ENCODE measurements at regions not wholly inside any gene's neighbourhood (a gene's known extent, or its start where the extent isn't known, plus 50 kb on each side); places are given as distances from the start of the nearest gene placed in this dataset.

DNA sequence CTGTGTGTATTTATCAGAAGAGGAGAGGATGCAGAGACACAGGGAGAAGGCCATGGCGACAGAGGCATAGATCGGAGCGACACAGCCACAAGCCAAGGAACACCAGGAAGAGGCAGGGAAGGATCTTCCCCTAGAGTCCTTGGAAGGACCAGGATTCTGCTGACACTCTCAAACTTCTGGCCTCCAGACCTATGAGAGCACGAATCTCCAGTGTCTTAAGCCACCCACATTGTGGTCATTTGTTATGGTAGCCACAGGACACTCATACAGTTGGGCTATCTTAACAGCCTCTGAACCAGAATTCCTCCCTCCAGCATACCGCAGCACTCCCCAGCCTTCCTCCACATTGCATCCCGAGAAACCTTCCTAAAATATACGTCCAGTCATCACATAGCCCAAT is 367.0 kb upstream of the MGMT start:
- WGBS, 3 donors: 95 to 98% (median 95%) methylated on average over 7 of the region's 7 CpGs
- intact Hi-C loops (cut with DNase I): no loop called here
- H3K4me3 ChIP-seq: no peak overlapping the region
- peaks cover 2% of the 10 kb centered on the region for H3K4me1 ChIP-seq (ENCODE audit: insufficient read depth)
- H3K9me3 ChIP-seq: no peaks in the 10 kb centered on the region
- DNase-seq: no peak
- H3K27ac ChIP-seq: no peak overlapping the region
- H3K27me3 ChIP-seq: no peaks in the 10 kb centered on the region
- H3K36me3 ChIP-seq: no peaks in the 10 kb centered on the region
- TF ChIP-seq, protein P1, sequence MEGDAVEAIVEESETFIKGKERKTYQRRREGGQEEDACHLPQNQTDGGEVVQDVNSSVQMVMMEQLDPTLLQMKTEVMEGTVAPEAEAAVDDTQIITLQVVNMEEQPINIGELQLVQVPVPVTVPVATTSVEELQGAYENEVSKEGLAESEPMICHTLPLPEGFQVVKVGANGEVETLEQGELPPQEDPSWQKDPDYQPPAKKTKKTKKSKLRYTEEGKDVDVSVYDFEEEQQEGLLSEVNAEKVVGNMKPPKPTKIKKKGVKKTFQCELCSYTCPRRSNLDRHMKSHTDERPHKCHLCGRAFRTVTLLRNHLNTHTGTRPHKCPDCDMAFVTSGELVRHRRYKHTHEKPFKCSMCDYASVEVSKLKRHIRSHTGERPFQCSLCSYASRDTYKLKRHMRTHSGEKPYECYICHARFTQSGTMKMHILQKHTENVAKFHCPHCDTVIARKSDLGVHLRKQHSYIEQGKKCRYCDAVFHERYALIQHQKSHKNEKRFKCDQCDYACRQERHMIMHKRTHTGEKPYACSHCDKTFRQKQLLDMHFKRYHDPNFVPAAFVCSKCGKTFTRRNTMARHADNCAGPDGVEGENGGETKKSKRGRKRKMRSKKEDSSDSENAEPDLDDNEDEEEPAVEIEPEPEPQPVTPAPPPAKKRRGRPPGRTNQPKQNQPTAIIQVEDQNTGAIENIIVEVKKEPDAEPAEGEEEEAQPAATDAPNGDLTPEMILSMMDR (IDR thresholded peaks at IDR 0.05): no peak
- TF ChIP-seq POLR2A (IDR thresholded peaks at IDR 0.05) (no peak), EP300 (IDR thresholded peaks at IDR 0.05) (no peak)

DNA sequence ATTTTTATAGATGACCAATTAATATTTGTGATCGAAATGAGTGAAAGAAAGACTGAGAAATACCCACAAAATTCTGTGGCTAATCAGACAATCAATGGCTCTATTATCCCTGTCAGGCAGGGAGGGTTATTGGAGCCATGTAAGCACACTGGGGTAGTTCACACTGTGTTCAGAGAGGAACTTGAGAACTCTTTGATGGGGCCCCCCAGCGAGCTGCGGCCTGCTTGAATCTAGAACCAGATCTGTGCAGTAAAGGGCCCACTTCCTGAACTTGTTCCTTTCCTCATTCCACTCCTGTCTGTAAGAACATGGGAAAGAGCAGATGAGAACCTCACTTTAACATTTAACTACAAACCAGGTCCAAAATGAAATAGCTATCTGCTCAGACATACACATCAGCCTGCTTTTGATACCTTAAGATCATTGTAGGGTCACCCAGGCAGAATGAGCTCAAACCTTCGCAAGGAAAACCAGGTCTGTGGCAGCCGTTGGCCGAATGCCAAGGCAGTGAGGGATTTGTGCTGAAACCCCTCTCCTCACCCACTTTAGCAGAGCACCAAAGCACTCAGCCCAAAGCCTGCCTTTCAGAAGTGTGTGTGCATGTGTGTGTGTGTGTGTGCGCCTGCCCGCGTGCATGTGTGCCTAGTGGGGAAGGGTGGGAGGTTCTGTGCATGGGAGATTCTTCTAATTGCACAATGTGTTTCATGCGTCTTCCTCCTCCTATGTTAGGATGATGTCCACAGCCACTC is 365.6 kb upstream of the MGMT start:
- H3K36me3 ChIP-seq: no peaks in the 10 kb centered on the region
- DNase-seq: no peak
- peaks cover 2% of the 10 kb centered on the region for H3K4me1 ChIP-seq (ENCODE audit: insufficient read depth)
- 84 to 88% (median 88%) methylated on average over 10 of the region's 10 CpGs for WGBS, 3 donors
- no peak overlapping the region for H3K4me3 ChIP-seq
- H3K27me3 ChIP-seq: no peaks in the 10 kb centered on the region
- intact Hi-C loops (cut with DNase I): no loop called here
- H3K27ac ChIP-seq: no peak overlapping the region
- H3K9me3 ChIP-seq: no peaks in the 10 kb centered on the region
- TF ChIP-seq, protein P1 (IDR thresholded peaks at IDR 0.05): no peak
- TF ChIP-seq POLR2A (IDR thresholded peaks at IDR 0.05) (no peak), EP300 (IDR thresholded peaks at IDR 0.05) (no peak)

DNA sequence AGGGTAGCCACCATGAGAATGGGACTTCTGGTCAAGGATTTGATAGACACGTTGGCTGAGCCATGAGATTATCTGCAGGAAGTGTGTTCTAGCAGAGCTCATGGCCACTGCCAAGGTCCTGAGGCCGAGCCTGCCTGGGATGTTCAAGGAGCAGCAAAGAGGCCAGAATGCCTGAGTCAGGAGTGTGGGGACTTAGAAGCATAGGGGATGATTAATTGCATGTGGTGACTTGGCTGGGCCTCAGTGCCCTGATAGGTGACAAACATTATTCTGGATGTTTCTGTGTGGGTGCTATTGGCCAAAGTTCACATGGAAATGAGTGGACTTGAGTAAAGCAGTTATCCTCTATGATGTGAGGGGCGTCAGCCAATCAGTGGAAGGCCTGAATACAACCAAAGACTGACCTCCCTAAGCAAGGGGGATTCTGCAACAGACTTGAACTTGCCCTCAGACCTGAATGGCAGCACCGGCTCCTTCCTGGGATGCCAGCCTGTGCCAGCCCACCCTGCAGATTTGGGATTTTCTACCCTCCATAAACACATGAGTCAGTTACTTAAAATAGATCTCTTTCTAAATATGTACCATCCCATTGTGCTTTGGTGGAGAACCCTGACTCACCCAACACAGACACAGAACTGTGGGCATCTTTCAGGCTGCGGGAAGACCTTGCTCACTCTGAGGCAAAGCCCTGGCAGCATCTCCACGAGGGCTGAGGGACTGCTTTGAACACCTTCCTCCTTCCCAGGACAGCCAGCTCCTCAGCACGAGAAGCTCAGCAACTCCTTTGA is 363.9 kb upstream of the MGMT start:
- H3K36me3 ChIP-seq: no peaks in the 10 kb centered on the region

DNA sequence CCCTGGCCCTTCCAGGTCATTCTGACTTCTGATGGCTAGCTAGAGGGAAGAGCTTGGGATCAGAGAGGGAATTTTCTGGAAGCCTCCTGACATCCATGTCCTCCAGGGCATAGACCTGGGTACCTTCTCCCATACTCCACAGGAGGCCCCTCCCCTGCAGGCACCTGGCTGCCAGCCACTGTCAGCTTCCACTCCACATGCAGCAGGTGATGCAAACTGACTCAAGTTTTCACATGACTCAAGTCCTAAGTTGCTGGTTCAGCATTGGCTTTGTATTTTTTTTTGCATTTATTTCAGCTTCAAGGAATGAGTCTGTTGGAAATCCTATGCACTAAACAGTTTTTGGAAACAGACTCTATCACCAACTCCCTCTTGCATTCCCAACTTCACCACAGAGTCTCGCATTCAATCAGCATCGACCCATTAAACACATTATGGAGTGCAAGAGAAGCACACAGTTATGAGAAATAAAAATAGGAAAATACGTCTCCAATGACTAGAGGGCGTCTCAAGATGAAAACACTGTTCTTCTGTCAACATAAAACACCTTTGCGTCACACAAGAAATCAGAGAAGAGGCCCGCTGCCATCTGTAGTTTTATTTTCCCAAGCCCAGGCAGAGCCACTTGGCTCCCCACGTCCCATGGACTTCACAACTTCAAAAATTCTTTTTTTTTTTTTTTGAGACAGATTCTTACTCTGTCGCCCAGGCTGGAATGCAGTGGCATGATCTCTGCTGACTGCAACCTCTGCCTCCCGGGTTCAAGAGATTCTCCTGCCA is 362.6 kb upstream of the MGMT start:
- DNase-seq: no peak
- WGBS, 3 donors: 66 to 72% (median 67%) methylated on average over 9 of the region's 9 CpGs
- Histone ChIP-seq H3K27me3 (no peaks in the 10 kb centered on the region), H3K27ac (no peak overlapping the region), H3K36me3 (no peaks in the 10 kb centered on the region), H3K4me1 (ENCODE audit: insufficient read depth) (peaks cover 2% of the 10 kb centered on the region), H3K4me3 (no peak overlapping the region), H3K9me3 (no peaks in the 10 kb centered on the region)
- TF ChIP-seq EP300 (IDR thresholded peaks at IDR 0.05) (no peak), POLR2A (IDR thresholded peaks at IDR 0.05) (no peak)
- TF ChIP-seq, protein P1 (IDR thresholded peaks at IDR 0.05): no peak
- intact Hi-C loops (cut with DNase I): no loop called here

More for the DNA sequence above, 363.9 kb upstream of the MGMT start:
- Histone ChIP-seq H3K9me3 (no peaks in the 10 kb centered on the region), H3K27ac (no peak overlapping the region), H3K27me3 (no peaks in the 10 kb centered on the region), H3K4me3 (no peak overlapping the region), H3K4me1 (ENCODE audit: insufficient read depth) (peaks cover 2% of the 10 kb centered on the region)
- no peak for DNase-seq
- intact Hi-C loops (cut with DNase I): no loop called here
- 79 to 89% (median 82%) methylated on average over 7 of the region's 7 CpGs for WGBS, 3 donors
- TF ChIP-seq EP300 (IDR thresholded peaks at IDR 0.05) (no peak), POLR2A (IDR thresholded peaks at IDR 0.05) (no peak)
- TF ChIP-seq, protein P1 (IDR thresholded peaks at IDR 0.05): no peak

Data from ovary (tissue), 7 donors.